DMS153 (cell line): ENCODE measurements at regions not wholly inside any gene's neighbourhood (a gene's known extent, or its start where the extent isn't known, plus 50 kb on each side); places are given as distances from the start of the nearest gene placed in this dataset.

Experiments
- DNase-seq: peaks from one replicate; lab custom pipeline; 2025; lab: John Stamatoyannopoulos, UW

- no peak for DNase-seq
Measured at GRCh38 chr16:65441501-65441900, 319.6 kb upstream of the CDH11 start.

- DNase-seq = no peak
Measured at GRCh38 chr16:65429504-65430181, 307.8 kb upstream of the CDH11 start.

GRCh38 chr16:65426484-65426883 lies 304.6 kb upstream of the CDH11 start:
- no peak for DNase-seq

GRCh38 chr16:65422934-65423333 lies 301.1 kb upstream of the CDH11 start:
- no peak for DNase-seq

GRCh38 chr16:65421596-65421995 lies 299.7 kb upstream of the CDH11 start:
- DNase-seq = no peak

- DNase-seq = no peak
Measured at GRCh38 chr16:65418435-65418834, 296.6 kb upstream of the CDH11 start.

- DNase-seq = no peak
Measured at GRCh38 chr16:65415460-65415859, 293.6 kb upstream of the CDH11 start.

GRCh38 chr16:65414284-65414984 lies 292.6 kb upstream of the CDH11 start:
- no peak for DNase-seq

- DNase-seq = no peak
Measured at GRCh38 chr16:65413861-65414260, 292.0 kb upstream of the CDH11 start.

- no peak for DNase-seq
Measured at GRCh38 chr16:65410801-65411200, 288.9 kb upstream of the CDH11 start.

- no peak for DNase-seq
Measured at GRCh38 chr16:65409510-65409909, 287.6 kb upstream of the CDH11 start.

GRCh38 chr16:65406933-65407332 lies 285.1 kb upstream of the CDH11 start:
- no peak for DNase-seq

- no peak for DNase-seq
Measured at GRCh38 chr16:65406116-65406515, 284.3 kb upstream of the CDH11 start.

- DNase-seq = no peak
Measured at GRCh38 chr16:65394281-65394680, 272.4 kb upstream of the CDH11 start.

GRCh38 chr16:65392806-65393565 lies 271.1 kb upstream of the CDH11 start:
- DNase-seq = no peak

- DNase-seq = no peak
Measured at GRCh38 chr16:65388592-65388991, 266.7 kb upstream of the CDH11 start.

GRCh38 chr16:65386672-65387071 lies 264.8 kb upstream of the CDH11 start:
- DNase-seq = no peak

- no peak for DNase-seq
Measured at GRCh38 chr16:65384441-65384840, 262.6 kb upstream of the CDH11 start.

GRCh38 chr16:65377195-65377594 lies 255.3 kb upstream of the CDH11 start:
- no peak for DNase-seq

- no peak for DNase-seq
Measured at GRCh38 chr16:65376601-65377000, 254.7 kb upstream of the CDH11 start.

GRCh38 chr16:65375651-65376050 lies 253.8 kb upstream of the CDH11 start:
- DNase-seq = no peak

GRCh38 chr16:65373097-65373496 lies 251.2 kb upstream of the CDH11 start:
- no peak for DNase-seq

- DNase-seq = no peak
Measured at GRCh38 chr16:65372171-65372570, 250.3 kb upstream of the CDH11 start.
